H9 (cell line): ENCODE measurements at regions not wholly inside any gene's neighbourhood (a gene's known extent, or its start where the extent isn't known, plus 50 kb on each side); places are given as distances from the start of the nearest gene placed in this dataset.

Experiments
- DNase-seq: peaks from one replicate; pipeline ENCODE4 v3.0.0-alpha.2; 2017
- H2AFZ ChIP-seq: one replicate; pipeline ENCODE4 v1.6.1; 2013; ENCODE audit warnings: mild to moderate bottlenecking, low read length, control low read depth, moderate library complexity
- H2AK5ac ChIP-seq: 2 replicates; pipeline ENCODE4 v1.6.1; 2013; ENCODE audit warnings: low read length, control low read depth, mixed read lengths; ENCODE audit not compliant: insufficient read length
- H2BK120ac ChIP-seq: one replicate; pipeline ENCODE4 v1.6.1; 2013; ENCODE audit warnings: low read depth, mild to moderate bottlenecking, low read length, control low read depth, inconsistent platforms; ENCODE audit not compliant: poor library complexity, severe bottlenecking
- H2BK12ac ChIP-seq: 2 replicates; pipeline ENCODE4 v1.6.1; 2013; ENCODE audit warnings: low read length, control low read depth, mixed read lengths, low read depth; ENCODE audit not compliant: insufficient read length
- H2BK15ac ChIP-seq: 2 replicates; pipeline ENCODE4 v1.6.1; 2013; ENCODE audit warnings: low read depth, low read length, control low read depth
- H2BK20ac ChIP-seq: one replicate; pipeline ENCODE4 v1.6.1; 2013; ENCODE audit warnings: low read depth, mild to moderate bottlenecking, low read length, control low read depth, inconsistent platforms; ENCODE audit not compliant: poor library complexity, severe bottlenecking
- H2BK5ac ChIP-seq: 2 replicates; pipeline ENCODE4 v1.6.1; 2013; ENCODE audit warnings: low read length, control low read depth, mixed read lengths; ENCODE audit not compliant: insufficient read length
- H3K14ac ChIP-seq: 2 replicates; pipeline ENCODE4 v1.6.1; 2013; ENCODE audit warnings: low read length, control low read depth; ENCODE audit not compliant: insufficient read depth
- H3K18ac ChIP-seq: 2 replicates; pipeline ENCODE4 v1.6.1; 2013; ENCODE audit warnings: low read depth, mild to moderate bottlenecking, mixed read lengths, low read length, control low read depth; ENCODE audit not compliant: insufficient read length
- H3K23ac ChIP-seq: 2 replicates; pipeline ENCODE4 v1.6.1; 2013; ENCODE audit warnings: low read length, control low read depth, mixed read lengths, low read depth; ENCODE audit not compliant: insufficient read length
- H3K23me2 ChIP-seq: 2 replicates; pipeline ENCODE4 v1.6.1; 2013; ENCODE audit warnings: low read depth, mild to moderate bottlenecking, mixed read lengths, low read length, control low read depth; ENCODE audit not compliant: insufficient read length, poor library complexity, severe bottlenecking
- H3K27ac ChIP-seq: 2 replicates; pipeline ENCODE4 v1.5.1; 2013; ENCODE audit warnings: low read length, control low read depth, mixed read lengths, low read depth; ENCODE audit not compliant: insufficient read length
- H3K27me3 ChIP-seq: 2 replicates; pipeline ENCODE4 v1.6.1; 2013; ENCODE audit warnings: low read length, control low read depth, inconsistent platforms; ENCODE audit not compliant: insufficient read depth
- H3K4ac ChIP-seq: 2 replicates; pipeline ENCODE4 v1.6.1; 2013; ENCODE audit warnings: low read depth, mild to moderate bottlenecking, control low read depth, inconsistent platforms, low read length, moderate library complexity
- H3K4me1 ChIP-seq: 2 replicates; pipeline ENCODE4 v1.6.1; 2013; ENCODE audit warnings: low read length, control low read depth, inconsistent platforms; ENCODE audit not compliant: insufficient read depth
- H3K4me2 ChIP-seq: 2 replicates; pipeline ENCODE4 v1.6.1; 2013; ENCODE audit warnings: low read length, control low read depth, mixed read lengths; ENCODE audit not compliant: insufficient read length, insufficient read depth
- H3K56ac ChIP-seq: 2 replicates; pipeline ENCODE4 v1.6.1; 2013; ENCODE audit warnings: low read depth, mild to moderate bottlenecking, mixed read lengths, low read length, control low read depth; ENCODE audit not compliant: insufficient read length
- H3K79me1 ChIP-seq: 2 replicates; pipeline ENCODE4 v1.6.1; 2013; ENCODE audit warnings: low read depth, mild to moderate bottlenecking, moderate library complexity, low read length, control low read depth, inconsistent platforms; ENCODE audit not compliant: insufficient read depth, poor library complexity, severe bottlenecking
- H3K79me2 ChIP-seq: 2 replicates; pipeline ENCODE4 v1.6.1; 2013; ENCODE audit warnings: low read length, control low read depth, inconsistent platforms; ENCODE audit not compliant: insufficient read depth
- H3K9ac ChIP-seq: 2 replicates; pipeline ENCODE4 v1.6.1; 2013; ENCODE audit warnings: low read length, control low read depth, mixed read lengths; ENCODE audit not compliant: insufficient read length; ENCODE audit errors: extremely low read depth
- H3K9me3 ChIP-seq: one replicate; pipeline ENCODE4 v1.6.1; 2013; ENCODE audit warnings: low read depth, low read length, inconsistent platforms; ENCODE audit not compliant: control insufficient read depth
- H3T11ph ChIP-seq: one replicate; pipeline ENCODE4 v1.6.1; 2013; ENCODE audit warnings: mild to moderate bottlenecking, low read length, control low read depth, inconsistent platforms
- H4K20me1 ChIP-seq: one replicate; pipeline ENCODE4 v1.6.1; 2013; ENCODE audit not compliant: control insufficient read depth, insufficient read length, insufficient read depth
- H4K5ac ChIP-seq: 2 replicates; pipeline ENCODE4 v1.6.1; 2013; ENCODE audit warnings: low read depth, mild to moderate bottlenecking, mixed read lengths, low read length, control low read depth; ENCODE audit not compliant: insufficient read length
- H4K8ac ChIP-seq: replicated peaks from 2 replicates; pipeline ENCODE4 v1.6.1; 2013; ENCODE audit warnings: low read length, control low read depth, mixed read lengths, low read depth; ENCODE audit not compliant: insufficient read length
- H4K91ac ChIP-seq: 2 replicates; pipeline ENCODE4 v1.6.1; 2013; ENCODE audit warnings: low read depth, mild to moderate bottlenecking, moderate library complexity, mixed read lengths, low read length, control low read depth; ENCODE audit not compliant: insufficient read length
- H3K27ac Mint-ChIP-seq, 3 experiments: 2 replicates in 2 of 3; 3 replicates in 1 of 3; pipeline ENCODE4 v1.8.0; 2020 to 2021; ENCODE audit warnings: mixed read lengths in 3 of 3, mild to moderate bottlenecking in 1 of 3, moderate library complexity in 1 of 3
- H3K27me3 Mint-ChIP-seq: 2 replicates; pipeline ENCODE4 v1.8.0; 2021; ENCODE audit warnings: low read depth, mild to moderate bottlenecking, moderate library complexity, mixed read lengths
- H3K36me3 Mint-ChIP-seq, 3 experiments: 2 replicates in 2 of 3; 3 replicates in 1 of 3; pipeline ENCODE4 v1.8.0; 2020 to 2021; ENCODE audit warnings: low read depth in 3 of 3, mixed read lengths in 3 of 3; ENCODE audit not compliant: insufficient read depth in 1 of 3
- H3K4me1 Mint-ChIP-seq, 2 experiments: 2 replicates each; pipeline ENCODE4 v1.8.0; 2020; ENCODE audit warnings: mixed read lengths in 2 of 2
- H3K4me3 Mint-ChIP-seq, 2 experiments: 2 replicates in 1 of 2; 3 replicates in 1 of 2; pipeline ENCODE4 v1.8.0; 2020 to 2021; ENCODE audit warnings: mild to moderate bottlenecking in 2 of 2, mixed read lengths in 2 of 2, moderate library complexity in 1 of 2
- H3K9me3 Mint-ChIP-seq, 2 experiments: 2 replicates in 1 of 2; 3 replicates in 1 of 2; pipeline ENCODE4 v1.8.0; 2020; ENCODE audit warnings: mild to moderate bottlenecking in 2 of 2, mixed read lengths in 2 of 2, moderate library complexity in 1 of 2
- WGBS: extraction: QIAGEN DNeasy Blood & Tissue Kit; methylation state at CpG from one replicate; pipeline ENCODE4 v1.1.7; 2013; ENCODE audit warnings: missing lambda C conversion rate, low lambda C conversion rate, mixed read lengths; ENCODE audit not compliant: insufficient read length; ENCODE audit errors: extremely low coverage; 5-methylcytosine and 5-hydroxymethylcytosine counted together
- TF ChIP-seq, protein P1 (sequence below): fragments of 200-600 bp; sonication (generic); conservative IDR thresholded peaks from 3 replicates; pipeline ENCODE4 v1.8.0; 2021; ENCODE audit warnings: antibody characterized with exemption, mild to moderate bottlenecking

- H3K4me1 ChIP-seq = no peaks in the 10 kb centered on the region; the same call in 1 of the 2 replicates
- peaks cover 3% of the 10 kb centered on the region for H3K79me1 ChIP-seq
- TF ChIP-seq, protein P1, sequence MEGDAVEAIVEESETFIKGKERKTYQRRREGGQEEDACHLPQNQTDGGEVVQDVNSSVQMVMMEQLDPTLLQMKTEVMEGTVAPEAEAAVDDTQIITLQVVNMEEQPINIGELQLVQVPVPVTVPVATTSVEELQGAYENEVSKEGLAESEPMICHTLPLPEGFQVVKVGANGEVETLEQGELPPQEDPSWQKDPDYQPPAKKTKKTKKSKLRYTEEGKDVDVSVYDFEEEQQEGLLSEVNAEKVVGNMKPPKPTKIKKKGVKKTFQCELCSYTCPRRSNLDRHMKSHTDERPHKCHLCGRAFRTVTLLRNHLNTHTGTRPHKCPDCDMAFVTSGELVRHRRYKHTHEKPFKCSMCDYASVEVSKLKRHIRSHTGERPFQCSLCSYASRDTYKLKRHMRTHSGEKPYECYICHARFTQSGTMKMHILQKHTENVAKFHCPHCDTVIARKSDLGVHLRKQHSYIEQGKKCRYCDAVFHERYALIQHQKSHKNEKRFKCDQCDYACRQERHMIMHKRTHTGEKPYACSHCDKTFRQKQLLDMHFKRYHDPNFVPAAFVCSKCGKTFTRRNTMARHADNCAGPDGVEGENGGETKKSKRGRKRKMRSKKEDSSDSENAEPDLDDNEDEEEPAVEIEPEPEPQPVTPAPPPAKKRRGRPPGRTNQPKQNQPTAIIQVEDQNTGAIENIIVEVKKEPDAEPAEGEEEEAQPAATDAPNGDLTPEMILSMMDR = no peak
- no peak overlapping the region for H3K4me2 ChIP-seq
- H3K4me1 Mint-ChIP-seq = peaks cover 20 to 23% of the 10 kb centered on the region in 2 experiments
- DNase-seq = no peak
- H3K56ac ChIP-seq = no peak overlapping the region
- no peak overlapping the region for H4K91ac ChIP-seq
- no peaks in the 10 kb centered on the region for H3K9me3 ChIP-seq
- no peak overlapping the region for H2BK5ac ChIP-seq
- H3K27me3 ChIP-seq = no peaks in the 10 kb centered on the region
- H3T11ph ChIP-seq = no peak overlapping the region
- peaks cover 13% of the 10 kb centered on the region; the same call in 1 of the 2 replicates for H3K79me2 ChIP-seq
- H3K14ac ChIP-seq = no peak overlapping the region
- no peak overlapping the region for H2BK20ac ChIP-seq
- no peak overlapping the region for H2BK15ac ChIP-seq
- no peak overlapping the region for H2AK5ac ChIP-seq
- H3K27ac Mint-ChIP-seq = peak overlapping the region in 2 of 3 experiments; percentile 38 to 42; a peak in 4 of 7 replicates
- no peak overlapping the region for H3K18ac ChIP-seq
- no peak overlapping the region for H3K4ac ChIP-seq
- no CpG with 5 or more reads among the region's 4 CpGs for WGBS
- H2BK120ac ChIP-seq = no peak overlapping the region
- no peak overlapping the region for H2AFZ ChIP-seq
- no peak overlapping the region for H3K27ac ChIP-seq
- no peaks in the 10 kb centered on the region for H3K9me3 Mint-ChIP-seq
- no peak overlapping the region for H3K23ac ChIP-seq
- no peaks in the 10 kb centered on the region for H3K27me3 Mint-ChIP-seq
- H4K20me1 ChIP-seq = no peaks in the 10 kb centered on the region
- H4K8ac ChIP-seq = no peak overlapping the region
- H3K9ac ChIP-seq = no peak overlapping the region
- peaks cover 17 to 32% (median 27%) of the 10 kb centered on the region in 3 experiments for H3K36me3 Mint-ChIP-seq
- H3K4me3 Mint-ChIP-seq = no peak overlapping the region
- H4K5ac ChIP-seq = no peak overlapping the region
- no peaks in the 10 kb centered on the region for H3K23me2 ChIP-seq
- H2BK12ac ChIP-seq = no peak overlapping the region
These were observed 62.2 kb upstream of the RNF38 start for GRCh38 chr9:36462245-36462644.
